Activated CD8-positive, alpha-beta T cell treated with anti-CD3 and anti-CD28 coated beads, Interleukin-2, amount 10 ng/mL, durations not matched to agents 7 days and 5 days (primary cell): ENCODE measurements at regions not wholly inside any gene's neighbourhood (a gene's known extent, or its start where the extent isn't known, plus 50 kb on each side); places are given as distances from the start of the nearest gene placed in this dataset.

Experiments
- ATAC-seq: fragments of 150-1000 bp; cut with Tn5 transposase; one replicate; pipeline ENCODE4 v1.10.0; 2021; ENCODE audit warnings: moderate library complexity
- CTCF ChIA-PET: fragments of 350-600 bp; sonication (Branson Sonifier 250); formaldehyde crosslinking; loops from one replicate; lab custom pipeline; 2021; ENCODE audit warnings: antibody characterized with exemption; lab: Charles Lee
- POLR2A ChIA-PET: fragments of 350-600 bp; sonication (Branson Sonifier 250); formaldehyde crosslinking; loops from one replicate; lab custom pipeline; 2021; ENCODE audit warnings: antibody characterized with exemption; lab: Charles Lee
- DNase-seq: peaks from one replicate; pipeline ENCODE4 v3.0.0-alpha.2; 2020
- H3K27ac Mint-ChIP-seq: one replicate; pipeline ENCODE4 v1.8.0; 2021; ENCODE audit warnings: mild to moderate bottlenecking, mixed read lengths
- H3K27me3 Mint-ChIP-seq: one replicate; pipeline ENCODE4 v1.8.0; 2021; ENCODE audit warnings: low read depth, mixed read lengths
- H3K36me3 Mint-ChIP-seq: one replicate; pipeline ENCODE4 v1.8.0; 2021; ENCODE audit warnings: low read depth, mixed read lengths
- H3K4me1 Mint-ChIP-seq: one replicate; pipeline ENCODE4 v1.8.0; 2021; ENCODE audit warnings: low read depth, mixed read lengths
- H3K4me3 Mint-ChIP-seq: one replicate; pipeline ENCODE4 v1.8.0; 2021; ENCODE audit warnings: mild to moderate bottlenecking, mixed read lengths
- H3K9me3 Mint-ChIP-seq: one replicate; pipeline ENCODE4 v1.8.0; 2022; ENCODE audit warnings: mixed read lengths; ENCODE audit not compliant: insufficient read depth

GRCh38 chr18:64259871-64260270 is 111.0 kb upstream of the LINC00305 start:
- POLR2A ChIA-PET, result no interaction called here
- Mint-ChIP-seq H3K4me3 (no peak overlapping the region), H3K9me3 (no peaks in the 10 kb centered on the region), H3K36me3 (no peaks in the 10 kb centered on the region), H3K27ac (no peak overlapping the region), H3K27me3 (no peaks in the 10 kb centered on the region), H3K4me1 (no peaks in the 10 kb centered on the region)
- DNase-seq (no peak), ATAC-seq (no peak)
- CTCF ChIA-PET, result no interaction called here

DNA sequence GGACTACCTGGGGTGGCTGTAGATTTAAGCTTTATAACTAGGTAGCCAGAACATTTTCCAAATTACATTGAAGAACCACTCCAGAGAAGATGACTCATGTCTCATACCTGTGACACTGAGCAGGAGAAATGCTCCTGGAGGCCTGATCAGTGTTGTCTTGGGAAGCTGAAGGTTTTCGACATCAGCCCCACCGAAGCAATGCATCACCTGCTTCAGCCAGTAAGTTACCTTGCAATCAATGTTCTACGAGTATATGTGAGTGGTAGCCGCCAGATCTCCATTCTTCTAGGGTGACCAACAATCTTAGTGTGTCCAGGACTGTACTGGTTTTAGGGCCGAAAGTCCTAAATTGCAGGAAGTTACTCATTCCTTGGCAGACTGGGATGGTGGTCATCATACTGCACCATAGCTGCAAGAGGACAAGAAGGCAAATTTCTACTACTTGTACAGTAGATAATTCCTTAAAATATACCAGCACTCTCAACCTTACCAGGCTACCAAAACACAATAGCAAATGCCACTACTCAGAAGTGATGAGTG is 109.3 kb upstream of the LINC00305 start:
- H3K27ac Mint-ChIP-seq, result no peak overlapping the region
- no peak overlapping the region for H3K4me3 Mint-ChIP-seq
- CTCF ChIA-PET, result no interaction called here
- no peaks in the 10 kb centered on the region for H3K4me1 Mint-ChIP-seq
- POLR2A ChIA-PET, result no interaction called here
- H3K27me3 Mint-ChIP-seq, result no peaks in the 10 kb centered on the region
- H3K9me3 Mint-ChIP-seq, result no peaks in the 10 kb centered on the region
- no peaks in the 10 kb centered on the region for H3K36me3 Mint-ChIP-seq
- DNase-seq (no peak), ATAC-seq (no peak)

GRCh38 chr18:64254399-64255093 is 105.7 kb upstream of the LINC00305 start:
- CTCF ChIA-PET, result no interaction called here
- Mint-ChIP-seq H3K27ac (no peak overlapping the region), H3K36me3 (no peaks in the 10 kb centered on the region), H3K27me3 (no peaks in the 10 kb centered on the region), H3K4me1 (no peaks in the 10 kb centered on the region), H3K4me3 (no peak overlapping the region), H3K9me3 (no peaks in the 10 kb centered on the region)
- DNase-seq (no peak), ATAC-seq (no peak)
- POLR2A ChIA-PET, result no interaction called here

- ChIA-PET CTCF (no interaction called here), POLR2A (interaction anchor here (0.6 kb wide), 1 partner anchor 18 kb away, joined by 3 read pairs; no protein-coding TSS in a partner anchor)
- no peaks in the 10 kb centered on the region for H3K36me3 Mint-ChIP-seq
Measured at GRCh38 chr18:64253873-64254272, 105.0 kb upstream of the LINC00305 start.

GRCh38 chr18:64253222-64253621 is 104.3 kb upstream of the LINC00305 start:
- no peaks in the 10 kb centered on the region for H3K36me3 Mint-ChIP-seq
- no peak overlapping the region for H3K27ac Mint-ChIP-seq
- ChIA-PET POLR2A (interaction anchor here (0.6 kb wide), 1 partner anchor 19 kb away, joined by 3 read pairs; no protein-coding TSS in a partner anchor), CTCF (no interaction called here)
- no peak for ATAC-seq
- H3K27me3 Mint-ChIP-seq, result no peaks in the 10 kb centered on the region
- no peaks in the 10 kb centered on the region for H3K4me1 Mint-ChIP-seq
- no peak for DNase-seq
- H3K9me3 Mint-ChIP-seq, result no peaks in the 10 kb centered on the region
- H3K4me3 Mint-ChIP-seq, result no peak overlapping the region

More at GRCh38 chr18:64253873-64254272, 105.0 kb upstream of the LINC00305 start:
- no peaks in the 10 kb centered on the region for H3K4me1 Mint-ChIP-seq
- no peak overlapping the region for H3K4me3 Mint-ChIP-seq
- DNase-seq (no peak), ATAC-seq (no peak)
- no peak overlapping the region for H3K27ac Mint-ChIP-seq
- H3K27me3 Mint-ChIP-seq, result no peaks in the 10 kb centered on the region
- H3K9me3 Mint-ChIP-seq, result no peaks in the 10 kb centered on the region

- ChIA-PET CTCF (no interaction called here), POLR2A (no interaction called here)
- H3K4me3 Mint-ChIP-seq, result no peak overlapping the region
- no peaks in the 10 kb centered on the region for H3K27me3 Mint-ChIP-seq
- H3K36me3 Mint-ChIP-seq, result no peaks in the 10 kb centered on the region
- H3K4me1 Mint-ChIP-seq, result no peaks in the 10 kb centered on the region
- ATAC-seq (no peak), DNase-seq (no peak)
- no peaks in the 10 kb centered on the region for H3K9me3 Mint-ChIP-seq
- H3K27ac Mint-ChIP-seq, result no peak overlapping the region
Measured at GRCh38 chr18:64248836-64249235, 99.9 kb upstream of the LINC00305 start.

DNA sequence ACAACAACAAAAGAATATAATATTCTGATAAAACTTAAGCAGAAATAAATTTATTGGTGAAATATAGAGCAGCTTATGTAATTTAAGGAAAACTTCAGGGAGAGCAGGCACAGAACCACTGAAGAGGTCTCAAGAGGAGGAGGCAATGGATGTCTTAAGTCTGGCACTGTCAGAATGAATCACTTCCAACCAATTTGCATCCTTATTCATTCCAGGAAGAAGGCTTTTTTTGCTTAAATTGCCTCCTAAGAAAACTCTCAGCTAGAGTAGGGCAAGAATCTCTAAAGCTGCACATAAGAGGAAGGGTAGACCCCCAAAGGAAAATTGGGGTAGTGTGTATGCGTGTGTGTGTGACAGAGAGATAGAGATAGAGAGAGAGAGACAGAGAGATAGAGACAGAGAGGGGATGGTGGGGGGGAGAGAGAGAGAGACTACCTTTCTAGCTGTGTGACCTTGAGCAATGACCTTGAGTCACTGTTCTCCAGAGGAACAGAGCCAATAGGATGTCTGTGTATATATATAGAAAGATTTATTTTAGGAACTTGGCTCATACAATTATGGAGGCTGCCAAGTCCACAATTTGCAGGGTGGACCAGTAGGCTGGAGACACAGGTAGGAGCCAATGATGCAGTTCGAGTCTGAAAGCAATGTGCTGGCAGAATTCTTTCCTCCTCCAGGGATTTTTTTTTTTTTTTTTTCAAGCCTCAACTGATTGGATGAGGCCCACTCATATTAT is 96.4 kb upstream of the LINC00305 start:
- H3K9me3 Mint-ChIP-seq, result no peaks in the 10 kb centered on the region
- no peak overlapping the region for H3K27ac Mint-ChIP-seq
- no peaks in the 10 kb centered on the region for H3K27me3 Mint-ChIP-seq
- DNase-seq (no peak), ATAC-seq (no peak)
- no peak overlapping the region for H3K4me3 Mint-ChIP-seq
- CTCF ChIA-PET, result no interaction called here
- no peaks in the 10 kb centered on the region for H3K36me3 Mint-ChIP-seq
- no peaks in the 10 kb centered on the region for H3K4me1 Mint-ChIP-seq
- POLR2A ChIA-PET, result no interaction called here

GRCh38 chr18:64244571-64244970 is 95.7 kb upstream of the LINC00305 start:
- Mint-ChIP-seq H3K27me3 (no peaks in the 10 kb centered on the region), H3K4me3 (no peak overlapping the region), H3K9me3 (no peaks in the 10 kb centered on the region), H3K36me3 (no peaks in the 10 kb centered on the region), H3K4me1 (no peaks in the 10 kb centered on the region), H3K27ac (no peak overlapping the region)
- DNase-seq (no peak), ATAC-seq (no peak)
- CTCF ChIA-PET, result no interaction called here
- POLR2A ChIA-PET, result no interaction called here

DNA sequence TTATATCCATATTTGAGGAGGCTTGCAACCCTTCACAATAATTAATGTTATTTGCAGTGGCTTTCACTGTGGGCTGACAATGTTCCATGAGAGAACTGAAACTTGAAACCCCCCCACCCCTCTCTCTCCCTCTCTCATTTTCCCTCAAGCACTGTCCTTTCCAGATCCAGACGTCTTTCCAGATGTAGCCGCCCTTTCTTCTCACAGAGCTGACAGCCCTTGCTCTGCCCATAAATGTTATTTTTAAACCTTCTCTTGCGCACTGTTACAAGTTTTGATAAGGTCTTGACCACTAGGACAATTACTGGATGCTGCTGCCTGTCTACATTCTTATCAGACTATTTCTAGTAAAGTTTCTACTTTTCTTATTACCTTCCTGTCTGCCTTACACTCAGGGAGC is 91.4 kb upstream of the LINC00305 start:
- Mint-ChIP-seq H3K27me3 (no peaks in the 10 kb centered on the region), H3K4me1 (no peaks in the 10 kb centered on the region), H3K27ac (no peak overlapping the region), H3K36me3 (no peaks in the 10 kb centered on the region), H3K9me3 (no peaks in the 10 kb centered on the region), H3K4me3 (no peak overlapping the region)
- DNase-seq (no peak), ATAC-seq (no peak)
- POLR2A ChIA-PET, result no interaction called here
- CTCF ChIA-PET, result no interaction called here

GRCh38 chr18:64238076-64238475 is 89.2 kb upstream of the LINC00305 start:
- H3K9me3 Mint-ChIP-seq, result no peaks in the 10 kb centered on the region

DNA sequence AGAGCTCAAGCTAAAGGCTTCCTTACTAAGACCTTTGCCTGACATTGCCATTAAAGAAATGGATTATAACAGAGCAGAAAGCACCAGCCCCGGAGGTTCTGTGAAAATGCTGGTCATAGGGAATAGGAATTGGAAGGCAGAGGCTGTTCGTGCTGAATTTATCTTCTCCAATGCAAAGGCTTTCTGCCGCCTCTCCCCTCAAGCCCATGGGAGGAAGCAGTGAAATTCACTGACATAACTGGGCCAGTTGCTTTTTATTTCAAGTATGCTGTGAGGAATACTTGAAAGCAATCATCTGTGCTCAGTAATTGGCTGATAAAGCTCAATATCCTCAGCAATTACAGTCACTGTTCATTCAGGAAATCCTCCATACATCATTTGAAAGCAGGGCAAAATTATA is 85.4 kb upstream of the LINC00305 start:
- Mint-ChIP-seq H3K36me3 (no peaks in the 10 kb centered on the region), H3K4me3 (no peak overlapping the region), H3K27ac (no peak overlapping the region), H3K27me3 (no peaks in the 10 kb centered on the region), H3K9me3 (peaks cover 7% of the 10 kb centered on the region), H3K4me1 (no peaks in the 10 kb centered on the region)
- POLR2A ChIA-PET, result no interaction called here
- CTCF ChIA-PET, result no interaction called here
- DNase-seq (no peak), ATAC-seq (no peak)

More at GRCh38 chr18:64238076-64238475, 89.2 kb upstream of the LINC00305 start:
- no peaks in the 10 kb centered on the region for H3K4me1 Mint-ChIP-seq
- ChIA-PET CTCF (no interaction called here), POLR2A (no interaction called here)
- no peak overlapping the region for H3K27ac Mint-ChIP-seq
- DNase-seq (no peak), ATAC-seq (no peak)
- no peaks in the 10 kb centered on the region for H3K36me3 Mint-ChIP-seq
- no peaks in the 10 kb centered on the region for H3K27me3 Mint-ChIP-seq
- no peak overlapping the region for H3K4me3 Mint-ChIP-seq

GRCh38 chr18:64233851-64234250 is 85.0 kb upstream of the LINC00305 start:
- peaks cover 7% of the 10 kb centered on the region for H3K9me3 Mint-ChIP-seq
- POLR2A ChIA-PET, result no interaction called here
- H3K27me3 Mint-ChIP-seq, result no peaks in the 10 kb centered on the region
- H3K4me1 Mint-ChIP-seq, result no peaks in the 10 kb centered on the region
- CTCF ChIA-PET, result no interaction called here
- H3K27ac Mint-ChIP-seq, result no peak overlapping the region
- ATAC-seq (no peak), DNase-seq (no peak)
- H3K36me3 Mint-ChIP-seq, result no peaks in the 10 kb centered on the region
- H3K4me3 Mint-ChIP-seq, result no peak overlapping the region
